ENCODE measurements at regions not wholly inside any gene's neighbourhood (a gene's known extent, or its start where the extent isn't known, plus 50 kb on each side); places are given as distances from the start of the nearest gene placed in this dataset.

GRCh38 chr2:185625604-185626003 is 113.0 kb upstream of the FSIP2 start:
- Histone ChIP-seq H3T11ph (ENCODE audit: low read length) (no peak overlapping the region), H3K27me3 (ENCODE audit: insufficient read depth, low read length) (no peaks in the 10 kb centered on the region), H2BK5ac (ENCODE audit: insufficient read length, low read length) (no peak overlapping the region), H2BK20ac (ENCODE audit: low read depth, low read length, poor library complexity, severe bottlenecking) (no peak overlapping the region), H4K8ac (replicated peaks; ENCODE audit: insufficient read length, low read depth, low read length) (no peak overlapping the region), H3K23me2 (ENCODE audit: insufficient read length, low read depth, low read length, poor library complexity, severe bottlenecking) (no peaks in the 10 kb centered on the region), H3K4me1 (ENCODE audit: insufficient read depth, low read length) (no peaks in the 10 kb centered on the region), H3K56ac (ENCODE audit: insufficient read length, low read depth, low read length) (no peak overlapping the region), H3K9me3 (ENCODE audit: control insufficient read depth, low read depth, low read length) (no peaks in the 10 kb centered on the region), H2BK120ac (ENCODE audit: low read depth, low read length, poor library complexity, severe bottlenecking) (no peak overlapping the region), H3K4ac (ENCODE audit: low read depth, low read length) (no peak overlapping the region), H2BK12ac (ENCODE audit: insufficient read length, low read depth, low read length) (no peak overlapping the region), H4K20me1 (ENCODE audit: control insufficient read depth, insufficient read depth, insufficient read length) (no peaks in the 10 kb centered on the region), H4K91ac (ENCODE audit: insufficient read length, low read depth, low read length) (no peak overlapping the region), H2AK5ac (ENCODE audit: insufficient read length, low read length) (no peak overlapping the region), H2AFZ (ENCODE audit: low read length) (no peak overlapping the region), H3K14ac (ENCODE audit: insufficient read depth, low read length) (no peak overlapping the region), H2BK15ac (ENCODE audit: low read depth, low read length) (no peak overlapping the region), H3K9ac (ENCODE audit: extremely low read depth, insufficient read length, low read length) (no peak overlapping the region), H3K18ac (ENCODE audit: insufficient read length, low read depth, low read length) (no peak overlapping the region), H3K79me2 (ENCODE audit: insufficient read depth, low read length) (no peaks in the 10 kb centered on the region), H3K79me1 (ENCODE audit: insufficient read depth, low read depth, low read length, poor library complexity, severe bottlenecking) (no peaks in the 10 kb centered on the region), H3K23ac (ENCODE audit: insufficient read length, low read depth, low read length) (no peak overlapping the region), H4K5ac (ENCODE audit: insufficient read length, low read depth, low read length) (no peak overlapping the region), H3K27ac (ENCODE audit: insufficient read length, low read depth, low read length) (no peak overlapping the region), H3K4me2 (ENCODE audit: insufficient read depth, insufficient read length, low read length) (no peak overlapping the region)
- H3K36me3 Mint-ChIP-seq (ENCODE audit: insufficient read depth in 1 of 3, low read depth in 3 of 3): peaks cover 0 to 2% (median 0%) of the 10 kb centered on the region in 3 experiments; a peak in 1 of 7 replicates
- no peaks in the 10 kb centered on the region for H3K27me3 Mint-ChIP-seq (ENCODE audit: low read depth)
- DNase-seq: no peak
- no peak overlapping the region for H3K27ac Mint-ChIP-seq
- WGBS (ENCODE audit: extremely low coverage, insufficient read length, low lambda C conversion rate): no CpG with 5 or more reads among the region's 1 CpG
- TF ChIP-seq, protein P1, sequence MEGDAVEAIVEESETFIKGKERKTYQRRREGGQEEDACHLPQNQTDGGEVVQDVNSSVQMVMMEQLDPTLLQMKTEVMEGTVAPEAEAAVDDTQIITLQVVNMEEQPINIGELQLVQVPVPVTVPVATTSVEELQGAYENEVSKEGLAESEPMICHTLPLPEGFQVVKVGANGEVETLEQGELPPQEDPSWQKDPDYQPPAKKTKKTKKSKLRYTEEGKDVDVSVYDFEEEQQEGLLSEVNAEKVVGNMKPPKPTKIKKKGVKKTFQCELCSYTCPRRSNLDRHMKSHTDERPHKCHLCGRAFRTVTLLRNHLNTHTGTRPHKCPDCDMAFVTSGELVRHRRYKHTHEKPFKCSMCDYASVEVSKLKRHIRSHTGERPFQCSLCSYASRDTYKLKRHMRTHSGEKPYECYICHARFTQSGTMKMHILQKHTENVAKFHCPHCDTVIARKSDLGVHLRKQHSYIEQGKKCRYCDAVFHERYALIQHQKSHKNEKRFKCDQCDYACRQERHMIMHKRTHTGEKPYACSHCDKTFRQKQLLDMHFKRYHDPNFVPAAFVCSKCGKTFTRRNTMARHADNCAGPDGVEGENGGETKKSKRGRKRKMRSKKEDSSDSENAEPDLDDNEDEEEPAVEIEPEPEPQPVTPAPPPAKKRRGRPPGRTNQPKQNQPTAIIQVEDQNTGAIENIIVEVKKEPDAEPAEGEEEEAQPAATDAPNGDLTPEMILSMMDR (conservative IDR thresholded peaks at IDR 0.05): no peak
- no peak overlapping the region for H3K4me3 Mint-ChIP-seq
- H3K9me3 Mint-ChIP-seq: peaks cover 0 to 1% of the 10 kb centered on the region in 2 experiments; a peak in 1 of 5 replicates
- peaks cover 2 to 7% of the 10 kb centered on the region in 2 experiments; a peak in 2 of 4 replicates for H3K4me1 Mint-ChIP-seq

All from H9 (cell line).